ENCODE measurements at regions not wholly inside any gene's neighbourhood (a gene's known extent, or its start where the extent isn't known, plus 50 kb on each side); places are given as distances from the start of the nearest gene placed in this dataset.

- Histone ChIP-seq H3K4me3 (ENCODE audit: low read depth, low read length) (no peak overlapping the region), H3K4me1 (no peaks in the 10 kb centered on the region), H2AFZ (no peak overlapping the region), H3K9ac (no peak overlapping the region), H3K4me2 (ENCODE audit: low read length) (no peak overlapping the region), H3K9me3 (ENCODE audit: control insufficient read depth, low read length) (no peaks in the 10 kb centered on the region), H3K79me2 (no peaks in the 10 kb centered on the region), H3K27ac (no peak overlapping the region), H3K36me3 (ENCODE audit: control insufficient read depth, insufficient read depth, low read length) (no peaks in the 10 kb centered on the region), H3K27me3 (ENCODE audit: control insufficient read depth, insufficient read depth, low read length) (no peaks in the 10 kb centered on the region)
- TF ChIP-seq CTCF (IDR thresholded peaks at IDR 0.05) = no peak
Observed at GRCh38 chr2:129465045-129465444, 514.4 kb upstream of the RAB6C start.

- Histone ChIP-seq H3K36me3 (ENCODE audit: control insufficient read depth, insufficient read depth, low read length) (no peaks in the 10 kb centered on the region), H3K27ac (no peak overlapping the region), H2AFZ (no peak overlapping the region), H3K79me2 (no peaks in the 10 kb centered on the region), H3K27me3 (ENCODE audit: control insufficient read depth, insufficient read depth, low read length) (no peaks in the 10 kb centered on the region), H3K9me3 (ENCODE audit: control insufficient read depth, low read length) (no peaks in the 10 kb centered on the region), H3K9ac (no peak overlapping the region), H3K4me3 (ENCODE audit: low read depth, low read length) (no peak overlapping the region), H3K4me1 (no peaks in the 10 kb centered on the region), H3K4me2 (ENCODE audit: low read length) (no peak overlapping the region)
- TF ChIP-seq CTCF (IDR thresholded peaks at IDR 0.05) = no peak
Observed at GRCh38 chr2:129466389-129466788, 513.1 kb upstream of the RAB6C start.

GRCh38 chr2:129467012-129467779 is 512.3 kb upstream of the RAB6C start:
- no peaks in the 10 kb centered on the region for H3K36me3 ChIP-seq (ENCODE audit: control insufficient read depth, insufficient read depth, low read length)
- no peaks in the 10 kb centered on the region for H3K9me3 ChIP-seq (ENCODE audit: control insufficient read depth, low read length)
- no peak overlapping the region for H3K9ac ChIP-seq
- H3K4me3 ChIP-seq (ENCODE audit: low read depth, low read length) = no peak overlapping the region
- no peaks in the 10 kb centered on the region for H3K79me2 ChIP-seq
- no peaks in the 10 kb centered on the region for H3K27me3 ChIP-seq (ENCODE audit: control insufficient read depth, insufficient read depth, low read length)
- H3K4me2 ChIP-seq (ENCODE audit: low read length) = no peak overlapping the region
- no peak overlapping the region for H3K27ac ChIP-seq
- no peak overlapping the region for H2AFZ ChIP-seq
- no peak for TF ChIP-seq CTCF (IDR thresholded peaks at IDR 0.05)
- H3K4me1 ChIP-seq = no peaks in the 10 kb centered on the region

- Histone ChIP-seq H3K36me3 (ENCODE audit: control insufficient read depth, insufficient read depth, low read length) (no peaks in the 10 kb centered on the region), H3K4me2 (ENCODE audit: low read length) (no peak overlapping the region), H3K9ac (no peak overlapping the region), H3K27ac (no peak overlapping the region), H3K9me3 (ENCODE audit: control insufficient read depth, low read length) (no peaks in the 10 kb centered on the region), H3K4me1 (no peaks in the 10 kb centered on the region), H3K27me3 (ENCODE audit: control insufficient read depth, insufficient read depth, low read length) (no peaks in the 10 kb centered on the region), H3K79me2 (no peaks in the 10 kb centered on the region), H2AFZ (no peak overlapping the region), H3K4me3 (ENCODE audit: low read depth, low read length) (no peak overlapping the region)
- TF ChIP-seq CTCF (IDR thresholded peaks at IDR 0.05) = no peak
Observed at GRCh38 chr2:129467941-129468340, 511.5 kb upstream of the RAB6C start.

GRCh38 chr2:129468879-129469278 is 510.6 kb upstream of the RAB6C start:
- H3K9ac ChIP-seq = no peak overlapping the region
- H3K4me3 ChIP-seq (ENCODE audit: low read depth, low read length) = no peak overlapping the region
- H3K4me2 ChIP-seq (ENCODE audit: low read length) = no peak overlapping the region
- H3K9me3 ChIP-seq (ENCODE audit: control insufficient read depth, low read length) = no peaks in the 10 kb centered on the region
- no peak for TF ChIP-seq CTCF (IDR thresholded peaks at IDR 0.05)
- no peak overlapping the region for H3K27ac ChIP-seq
- H3K36me3 ChIP-seq (ENCODE audit: control insufficient read depth, insufficient read depth, low read length) = no peaks in the 10 kb centered on the region
- H3K79me2 ChIP-seq = no peaks in the 10 kb centered on the region
- H2AFZ ChIP-seq = no peak overlapping the region
- H3K27me3 ChIP-seq (ENCODE audit: control insufficient read depth, insufficient read depth, low read length) = no peaks in the 10 kb centered on the region
- no peaks in the 10 kb centered on the region for H3K4me1 ChIP-seq

Measured in parathyroid adenoma (tissue), 2 donors.